ENCODE measurements at regions not wholly inside any gene's neighbourhood (a gene's known extent, or its start where the extent isn't known, plus 50 kb on each side); places are given as distances from the start of the nearest gene placed in this dataset.
"Not testable (repeated sequence)": the region's sequence is repeated elsewhere in the genome, so short reads cannot be mapped to it uniquely, and the experiment has no call there.

- no peak for DNase-seq (ENCODE audit: low read depth in 2 of 2)
Observed at GRCh38 chr4:53920116-53920515, 144.3 kb downstream of the CHIC2 start.

GRCh38 chr4:53919535-53919934, 144.9 kb downstream of the CHIC2 start:
- DNase-seq (ENCODE audit: low read depth in 2 of 2) = no peak

GRCh38 chr4:53917729-53918128, 146.7 kb downstream of the CHIC2 start:
- no peak for DNase-seq (ENCODE audit: low read depth in 2 of 2)

GRCh38 chr4:53916431-53916889, 147.9 kb downstream of the CHIC2 start:
- no peak for DNase-seq (ENCODE audit: low read depth in 2 of 2)

GRCh38 chr4:53914313-53915016, 149.9 kb downstream of the CHIC2 start:
- no peak for DNase-seq (ENCODE audit: low read depth in 2 of 2)

GRCh38 chr4:53913771-53914170, 150.6 kb downstream of the CHIC2 start:
- no peak for DNase-seq (ENCODE audit: low read depth in 2 of 2)

GRCh38 chr4:53912766-53913497, 151.5 kb downstream of the CHIC2 start:
- DNase-seq (ENCODE audit: low read depth in 2 of 2) = no peak

GRCh38 chr4:53908661-53909078, 155.7 kb downstream of the CHIC2 start:
- no peak for DNase-seq (ENCODE audit: low read depth in 2 of 2)

GRCh38 chr4:53907772-53908171, 156.6 kb downstream of the CHIC2 start:
- no peak for DNase-seq (ENCODE audit: low read depth in 2 of 2)

- DNase-seq (ENCODE audit: low read depth in 2 of 2) = no peak
Observed at GRCh38 chr4:53906606-53907190, 157.7 kb downstream of the CHIC2 start.

- DNase-seq (ENCODE audit: low read depth in 2 of 2) = no peak
Observed at GRCh38 chr4:53905941-53906377, 158.4 kb downstream of the CHIC2 start.

GRCh38 chr4:53905276-53905940, 159.0 kb downstream of the CHIC2 start:
- DNase-seq (ENCODE audit: low read depth in 2 of 2) = no peak

- no peak for DNase-seq (ENCODE audit: low read depth in 2 of 2)
Observed at GRCh38 chr4:53902786-53903185, 161.6 kb downstream of the CHIC2 start.

GRCh38 chr4:53900271-53900649, 164.1 kb downstream of the CHIC2 start:
- no peak for DNase-seq (ENCODE audit: low read depth in 2 of 2)

- DNase-seq (ENCODE audit: low read depth in 2 of 2) = no peak
Observed at GRCh38 chr4:53899586-53900270, 164.7 kb downstream of the CHIC2 start.

GRCh38 chr4:53895137-53895536, 169.3 kb downstream of the CHIC2 start:
- no peak for DNase-seq (ENCODE audit: low read depth in 2 of 2)

- DNase-seq (ENCODE audit: low read depth in 2 of 2) = no peak
Observed at GRCh38 chr4:53890461-53890860, 173.9 kb downstream of the CHIC2 start.

- no peak for DNase-seq (ENCODE audit: low read depth in 2 of 2)
Observed at GRCh38 chr4:53889326-53890055, 174.9 kb downstream of the CHIC2 start.

- no peak for DNase-seq (ENCODE audit: low read depth in 2 of 2)
Observed at GRCh38 chr4:53886090-53886489, 178.3 kb downstream of the CHIC2 start.

- DNase-seq (ENCODE audit: low read depth in 2 of 2) = no peak
Observed at GRCh38 chr4:53885668-53886067, 178.7 kb downstream of the CHIC2 start.

- not testable (repeated sequence) for DNase-seq (ENCODE audit: low read depth in 2 of 2)
Observed at GRCh38 chr4:53877096-53877495, 187.3 kb downstream of the CHIC2 start.

Measured in activated CD8-positive, alpha-beta memory T cell treated with anti-CD3 and anti-CD28 coated beads for 4 hours (primary cell).